ENCODE measurements at regions not wholly inside any gene's neighbourhood (a gene's known extent, or its start where the extent isn't known, plus 50 kb on each side); places are given as distances from the start of the nearest gene placed in this dataset.

DNA sequence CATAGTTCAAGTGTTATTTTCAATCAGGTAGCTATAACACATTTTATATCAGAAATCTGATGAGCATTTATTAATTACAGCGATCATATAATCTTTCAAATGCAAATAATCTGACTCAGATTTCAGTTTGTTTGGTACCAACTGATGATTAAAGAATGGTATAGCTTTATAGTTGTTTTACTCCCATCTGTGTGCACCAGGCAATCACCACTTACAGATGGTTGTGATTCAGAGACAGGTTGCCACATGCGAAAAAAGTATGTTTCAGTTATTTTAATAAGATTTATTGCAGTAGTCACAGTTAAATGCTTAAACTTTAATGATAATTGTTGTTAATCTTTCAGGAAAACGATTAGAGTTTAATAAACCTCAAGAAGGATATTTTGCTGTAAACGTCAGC lies 155.1 kb upstream of the ARRDC3 start:
- Histone ChIP-seq H3F3A (ENCODE audit: insufficient read depth, low read length, poor library complexity, severe bottlenecking) (no peaks in the 10 kb centered on the region), H3K79me2 (replicated peaks; ENCODE audit: insufficient read depth, low read length) (no peaks in the 10 kb centered on the region), H3K4me2 (ENCODE audit: low read length) (no peak overlapping the region), H3K36me3 (ENCODE audit: insufficient read depth, low read length) (no peaks in the 10 kb centered on the region), H3K4me3 (ENCODE audit: low read length) (no peak overlapping the region), H3K9ac (ENCODE audit: low read length) (no peak overlapping the region), H3K9me2 (ENCODE audit: insufficient read depth, low read length) (no peaks in the 10 kb centered on the region), H3K9me3 (ENCODE audit: low read length) (no peaks in the 10 kb centered on the region), H4K20me1 (ENCODE audit: insufficient read depth) (no peaks in the 10 kb centered on the region), H3K27ac (ENCODE audit: low read length) (no peak overlapping the region), H2AFZ (ENCODE audit: low read depth, low read length) (no peak overlapping the region), H3K27me3 (ENCODE audit: insufficient read depth, low read depth, low read length) (no peaks in the 10 kb centered on the region)
- TF ChIP-seq TAF1 (IDR thresholded peaks at IDR 0.05; ENCODE audit: low read depth), result no peak
- TF ChIP-seq EP300 (conservative IDR thresholded peaks at IDR 0.05; ENCODE audit: poor library complexity, severe bottlenecking), result no peak
- no peak for TF ChIP-seq EZH2 (IDR thresholded peaks at IDR 0.05; ENCODE audit: borderline replicate concordance, insufficient read depth, low read length, poor library complexity, severe bottlenecking)
- TF ChIP-seq RAD21 (conservative IDR thresholded peaks at IDR 0.05), result no peak

DNA sequence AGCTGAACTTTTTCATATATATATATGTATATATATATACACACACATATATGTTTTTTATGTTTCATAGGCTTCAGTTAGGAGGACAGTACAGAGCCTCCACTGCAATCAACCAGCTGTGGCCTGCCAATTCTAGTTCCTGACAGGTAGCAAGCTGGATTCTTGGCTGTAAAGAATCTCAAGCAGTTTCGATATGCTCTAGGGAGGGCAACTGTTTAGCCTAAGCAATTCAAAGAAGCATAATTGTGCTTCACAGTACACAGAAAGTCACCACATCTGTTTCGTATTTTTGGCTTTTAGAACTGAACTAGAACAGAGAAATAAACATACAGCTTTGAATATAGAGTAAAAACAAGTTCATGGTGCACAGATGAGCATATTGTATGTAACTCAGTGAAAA lies 152.4 kb upstream of the ARRDC3 start:
- Histone ChIP-seq H3K36me3 (ENCODE audit: insufficient read depth, low read length) (no peaks in the 10 kb centered on the region), H3K27me3 (ENCODE audit: insufficient read depth, low read depth, low read length) (no peaks in the 10 kb centered on the region), H3K4me2 (ENCODE audit: low read length) (no peak overlapping the region), H3K4me3 (ENCODE audit: low read length) (no peak overlapping the region), H3K79me2 (replicated peaks; ENCODE audit: insufficient read depth, low read length) (no peaks in the 10 kb centered on the region), H4K20me1 (ENCODE audit: insufficient read depth) (no peaks in the 10 kb centered on the region), H3F3A (ENCODE audit: insufficient read depth, low read length, poor library complexity, severe bottlenecking) (no peaks in the 10 kb centered on the region), H3K27ac (ENCODE audit: low read length) (no peak overlapping the region), H3K9ac (ENCODE audit: low read length) (no peak overlapping the region), H3K9me2 (ENCODE audit: insufficient read depth, low read length) (no peaks in the 10 kb centered on the region), H2AFZ (ENCODE audit: low read depth, low read length) (no peak overlapping the region), H3K9me3 (ENCODE audit: low read length) (no peaks in the 10 kb centered on the region)
- TF ChIP-seq POLR2AphosphoS5 (IDR thresholded peaks at IDR 0.05), result peak; percentile 8
- no peak for TF ChIP-seq EP300 (conservative IDR thresholded peaks at IDR 0.05; ENCODE audit: poor library complexity, severe bottlenecking)

DNA sequence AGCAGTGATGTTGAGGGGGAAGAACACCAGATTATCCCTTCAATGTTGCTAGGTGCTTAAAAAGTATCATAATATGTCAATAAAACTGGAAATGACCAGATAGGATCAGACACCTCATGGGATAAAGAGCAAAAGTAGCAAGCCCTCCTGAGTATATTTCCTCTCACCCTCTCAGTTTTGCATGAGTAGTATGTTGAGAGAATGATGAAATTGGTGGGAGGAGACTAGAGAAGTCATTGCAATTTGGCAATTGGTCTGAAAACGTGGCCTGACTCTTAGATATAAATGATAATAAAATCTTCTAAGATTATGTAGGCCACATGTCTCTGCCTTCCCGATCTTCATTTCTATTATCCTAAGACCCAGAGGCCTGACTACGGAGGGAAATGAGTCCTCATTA lies 151.2 kb upstream of the ARRDC3 start:
- no peak overlapping the region for H3K4me3 ChIP-seq (ENCODE audit: low read length)
- no peak overlapping the region for H3K4me2 ChIP-seq (ENCODE audit: low read length)
- no peaks in the 10 kb centered on the region for H3K9me3 ChIP-seq (ENCODE audit: low read length)
- no peaks in the 10 kb centered on the region for H4K20me1 ChIP-seq (ENCODE audit: insufficient read depth)
- H3K79me2 ChIP-seq (replicated peaks; ENCODE audit: insufficient read depth, low read length), result no peaks in the 10 kb centered on the region
- H3F3A ChIP-seq (ENCODE audit: insufficient read depth, low read length, poor library complexity, severe bottlenecking), result no peaks in the 10 kb centered on the region
- TF ChIP-seq EZH2 (IDR thresholded peaks at IDR 0.05; ENCODE audit: borderline replicate concordance, insufficient read depth, low read length, poor library complexity, severe bottlenecking), result no peak
- TF ChIP-seq EP300 (conservative IDR thresholded peaks at IDR 0.05; ENCODE audit: poor library complexity, severe bottlenecking), result no peak
- no peak for TF ChIP-seq TAF1 (IDR thresholded peaks at IDR 0.05; ENCODE audit: low read depth)
- TF ChIP-seq SMC3 (conservative IDR thresholded peaks at IDR 0.05; ENCODE audit: poor library complexity), result no peak
- TF ChIP-seq, protein P1, sequence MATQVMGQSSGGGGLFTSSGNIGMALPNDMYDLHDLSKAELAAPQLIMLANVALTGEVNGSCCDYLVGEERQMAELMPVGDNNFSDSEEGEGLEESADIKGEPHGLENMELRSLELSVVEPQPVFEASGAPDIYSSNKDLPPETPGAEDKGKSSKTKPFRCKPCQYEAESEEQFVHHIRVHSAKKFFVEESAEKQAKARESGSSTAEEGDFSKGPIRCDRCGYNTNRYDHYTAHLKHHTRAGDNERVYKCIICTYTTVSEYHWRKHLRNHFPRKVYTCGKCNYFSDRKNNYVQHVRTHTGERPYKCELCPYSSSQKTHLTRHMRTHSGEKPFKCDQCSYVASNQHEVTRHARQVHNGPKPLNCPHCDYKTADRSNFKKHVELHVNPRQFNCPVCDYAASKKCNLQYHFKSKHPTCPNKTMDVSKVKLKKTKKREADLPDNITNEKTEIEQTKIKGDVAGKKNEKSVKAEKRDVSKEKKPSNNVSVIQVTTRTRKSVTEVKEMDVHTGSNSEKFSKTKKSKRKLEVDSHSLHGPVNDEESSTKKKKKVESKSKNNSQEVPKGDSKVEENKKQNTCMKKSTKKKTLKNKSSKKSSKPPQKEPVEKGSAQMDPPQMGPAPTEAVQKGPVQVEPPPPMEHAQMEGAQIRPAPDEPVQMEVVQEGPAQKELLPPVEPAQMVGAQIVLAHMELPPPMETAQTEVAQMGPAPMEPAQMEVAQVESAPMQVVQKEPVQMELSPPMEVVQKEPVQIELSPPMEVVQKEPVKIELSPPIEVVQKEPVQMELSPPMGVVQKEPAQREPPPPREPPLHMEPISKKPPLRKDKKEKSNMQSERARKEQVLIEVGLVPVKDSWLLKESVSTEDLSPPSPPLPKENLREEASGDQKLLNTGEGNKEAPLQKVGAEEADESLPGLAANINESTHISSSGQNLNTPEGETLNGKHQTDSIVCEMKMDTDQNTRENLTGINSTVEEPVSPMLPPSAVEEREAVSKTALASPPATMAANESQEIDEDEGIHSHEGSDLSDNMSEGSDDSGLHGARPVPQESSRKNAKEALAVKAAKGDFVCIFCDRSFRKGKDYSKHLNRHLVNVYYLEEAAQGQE (IDR thresholded peaks at IDR 0.05; ENCODE audit: borderline replicate concordance), result no peak
- TF ChIP-seq RAD21 (conservative IDR thresholded peaks at IDR 0.05), result no peak
- no peak for TF ChIP-seq POLR2AphosphoS5 (IDR thresholded peaks at IDR 0.05)
- TF ChIP-seq, protein P2, sequence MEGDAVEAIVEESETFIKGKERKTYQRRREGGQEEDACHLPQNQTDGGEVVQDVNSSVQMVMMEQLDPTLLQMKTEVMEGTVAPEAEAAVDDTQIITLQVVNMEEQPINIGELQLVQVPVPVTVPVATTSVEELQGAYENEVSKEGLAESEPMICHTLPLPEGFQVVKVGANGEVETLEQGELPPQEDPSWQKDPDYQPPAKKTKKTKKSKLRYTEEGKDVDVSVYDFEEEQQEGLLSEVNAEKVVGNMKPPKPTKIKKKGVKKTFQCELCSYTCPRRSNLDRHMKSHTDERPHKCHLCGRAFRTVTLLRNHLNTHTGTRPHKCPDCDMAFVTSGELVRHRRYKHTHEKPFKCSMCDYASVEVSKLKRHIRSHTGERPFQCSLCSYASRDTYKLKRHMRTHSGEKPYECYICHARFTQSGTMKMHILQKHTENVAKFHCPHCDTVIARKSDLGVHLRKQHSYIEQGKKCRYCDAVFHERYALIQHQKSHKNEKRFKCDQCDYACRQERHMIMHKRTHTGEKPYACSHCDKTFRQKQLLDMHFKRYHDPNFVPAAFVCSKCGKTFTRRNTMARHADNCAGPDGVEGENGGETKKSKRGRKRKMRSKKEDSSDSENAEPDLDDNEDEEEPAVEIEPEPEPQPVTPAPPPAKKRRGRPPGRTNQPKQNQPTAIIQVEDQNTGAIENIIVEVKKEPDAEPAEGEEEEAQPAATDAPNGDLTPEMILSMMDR (IDR thresholded peaks at IDR 0.05; ENCODE audit: poor library complexity, severe bottlenecking), result no peak
- TF ChIP-seq MXI1 (conservative IDR thresholded peaks at IDR 0.05; ENCODE audit: poor library complexity, severe bottlenecking), result no peak
- no peaks in the 10 kb centered on the region for H3K36me3 ChIP-seq (ENCODE audit: insufficient read depth, low read length)
- H2AFZ ChIP-seq (ENCODE audit: low read depth, low read length), result no peak overlapping the region
- H3K9me2 ChIP-seq (ENCODE audit: insufficient read depth, low read length), result no peaks in the 10 kb centered on the region
- no peak overlapping the region for H3K9ac ChIP-seq (ENCODE audit: low read length)
- no peaks in the 10 kb centered on the region for H3K27me3 ChIP-seq (ENCODE audit: insufficient read depth, low read depth, low read length)
- no peak overlapping the region for H3K27ac ChIP-seq (ENCODE audit: low read length)
